ENCODE measurements at regions not wholly inside any gene's neighbourhood (a gene's known extent, or its start where the extent isn't known, plus 50 kb on each side); places are given as distances from the start of the nearest gene placed in this dataset.

DNA sequence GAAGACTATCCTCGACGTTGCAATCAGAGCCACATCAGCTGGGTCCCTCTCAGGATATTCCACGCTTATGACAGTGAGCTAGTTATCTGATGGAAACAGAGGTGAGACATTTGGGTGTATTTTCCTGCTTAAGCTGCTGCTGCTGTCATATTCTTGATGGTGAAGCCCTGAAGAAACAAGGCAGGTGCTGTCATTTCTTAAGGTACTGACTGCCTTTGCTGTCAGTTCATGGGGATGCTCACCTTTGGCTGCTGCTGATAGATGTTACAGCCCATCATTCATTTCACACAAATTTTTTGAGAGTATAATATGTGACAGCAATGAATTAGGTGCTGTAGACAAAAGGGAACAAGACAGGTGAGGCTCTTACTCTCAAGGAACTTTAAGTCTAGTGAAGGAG is 577.4 kb downstream of the LMO4 start:
- intact Hi-C loops (cut with DNase I; ENCODE audit: low total_unique reads) (no loop called here), in situ Hi-C loops (cut with MboI; ENCODE audit: low sequenced_read_pairs in 4 of 4) (no loop called here)
- H3K36me3 ChIP-seq: no peaks in the 10 kb centered on the region
- H3K27ac ChIP-seq: no peak overlapping the region
- peaks cover 6 to 10% of the 10 kb centered on the region in 2 donors for H3K4me1 ChIP-seq
- no peak for DNase-seq
- no peak overlapping the region for H3K4me3 ChIP-seq
- no peaks in the 10 kb centered on the region for H3K9me3 ChIP-seq
- ATAC-seq: no peak
- TF ChIP-seq, protein P1, sequence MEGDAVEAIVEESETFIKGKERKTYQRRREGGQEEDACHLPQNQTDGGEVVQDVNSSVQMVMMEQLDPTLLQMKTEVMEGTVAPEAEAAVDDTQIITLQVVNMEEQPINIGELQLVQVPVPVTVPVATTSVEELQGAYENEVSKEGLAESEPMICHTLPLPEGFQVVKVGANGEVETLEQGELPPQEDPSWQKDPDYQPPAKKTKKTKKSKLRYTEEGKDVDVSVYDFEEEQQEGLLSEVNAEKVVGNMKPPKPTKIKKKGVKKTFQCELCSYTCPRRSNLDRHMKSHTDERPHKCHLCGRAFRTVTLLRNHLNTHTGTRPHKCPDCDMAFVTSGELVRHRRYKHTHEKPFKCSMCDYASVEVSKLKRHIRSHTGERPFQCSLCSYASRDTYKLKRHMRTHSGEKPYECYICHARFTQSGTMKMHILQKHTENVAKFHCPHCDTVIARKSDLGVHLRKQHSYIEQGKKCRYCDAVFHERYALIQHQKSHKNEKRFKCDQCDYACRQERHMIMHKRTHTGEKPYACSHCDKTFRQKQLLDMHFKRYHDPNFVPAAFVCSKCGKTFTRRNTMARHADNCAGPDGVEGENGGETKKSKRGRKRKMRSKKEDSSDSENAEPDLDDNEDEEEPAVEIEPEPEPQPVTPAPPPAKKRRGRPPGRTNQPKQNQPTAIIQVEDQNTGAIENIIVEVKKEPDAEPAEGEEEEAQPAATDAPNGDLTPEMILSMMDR (IDR thresholded peaks at IDR 0.05 in 4 of 5, conservative IDR thresholded peaks at IDR 0.05 in 1 of 5): no peak
- TF ChIP-seq POLR2A (IDR thresholded peaks at IDR 0.05): no peak
- H3K27me3 ChIP-seq: no peaks in the 10 kb centered on the region

DNA sequence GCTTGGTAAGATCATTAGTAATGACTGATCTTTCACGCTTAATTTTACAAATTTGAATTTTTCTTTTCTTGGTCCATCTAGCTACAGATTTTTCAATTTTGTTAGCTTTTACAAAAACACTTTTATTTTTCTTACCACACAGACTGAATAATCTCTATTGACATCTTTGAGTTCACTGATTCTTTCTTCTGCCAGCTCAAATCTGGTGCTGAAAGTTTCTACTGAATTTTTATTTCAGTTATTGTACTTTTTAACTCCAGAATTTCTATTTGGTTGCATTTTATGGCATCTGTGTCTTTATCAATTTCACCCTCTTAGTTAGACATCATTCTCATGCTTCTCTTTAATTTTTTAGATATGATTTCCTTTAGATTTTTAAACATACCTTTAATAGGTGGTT is 584.7 kb downstream of the LMO4 start:
- Histone ChIP-seq H3K27ac (no peak overlapping the region), H3K4me3 (no peak overlapping the region), H3K9me3 (no peaks in the 10 kb centered on the region), H3K27me3 (no peaks in the 10 kb centered on the region), H3K36me3 (no peaks in the 10 kb centered on the region), H3K4me1 (no peaks in the 10 kb centered on the region)
- DNase-seq: no peak
- ATAC-seq: no peak
- intact Hi-C loops (cut with DNase I; ENCODE audit: low total_unique reads): no loop called here
- in situ Hi-C loops (cut with MboI; ENCODE audit: low sequenced_read_pairs in 4 of 4): no loop called here
- TF ChIP-seq, protein P1 (IDR thresholded peaks at IDR 0.05 in 4 of 5, conservative IDR thresholded peaks at IDR 0.05 in 1 of 5): no peak
- TF ChIP-seq POLR2A (IDR thresholded peaks at IDR 0.05): no peak

DNA sequence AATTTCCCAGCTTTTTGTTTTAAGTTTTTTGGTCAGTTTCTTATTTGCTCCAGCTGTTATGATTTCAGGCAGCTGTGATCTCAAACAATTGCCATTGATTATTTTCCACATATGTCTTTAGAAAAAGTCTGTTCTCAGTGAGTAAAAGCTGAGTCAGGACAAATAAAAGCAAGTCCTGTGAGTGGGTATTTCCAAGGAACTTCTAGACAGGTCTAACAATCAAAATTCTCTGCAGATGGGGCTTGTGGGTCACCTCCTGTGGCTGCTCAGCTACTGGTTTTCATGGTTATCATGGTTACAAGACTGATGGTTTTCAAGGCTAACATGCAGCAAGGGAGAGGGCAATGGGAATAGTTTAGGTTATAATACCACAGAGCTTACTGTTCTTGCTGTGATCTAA is 585.7 kb downstream of the LMO4 start:
- ATAC-seq: no peak
- Histone ChIP-seq H3K36me3 (no peaks in the 10 kb centered on the region), H3K27me3 (no peaks in the 10 kb centered on the region), H3K4me1 (no peaks in the 10 kb centered on the region), H3K27ac (no peak overlapping the region), H3K4me3 (no peak overlapping the region), H3K9me3 (no peaks in the 10 kb centered on the region)
- TF ChIP-seq, protein P1 (IDR thresholded peaks at IDR 0.05 in 4 of 5, conservative IDR thresholded peaks at IDR 0.05 in 1 of 5): no peak
- no peak for TF ChIP-seq POLR2A (IDR thresholded peaks at IDR 0.05)
- in situ Hi-C loops (cut with MboI; ENCODE audit: low sequenced_read_pairs in 4 of 4): no loop called here
- intact Hi-C loops (cut with DNase I; ENCODE audit: low total_unique reads): no loop called here
- DNase-seq: no peak

DNA sequence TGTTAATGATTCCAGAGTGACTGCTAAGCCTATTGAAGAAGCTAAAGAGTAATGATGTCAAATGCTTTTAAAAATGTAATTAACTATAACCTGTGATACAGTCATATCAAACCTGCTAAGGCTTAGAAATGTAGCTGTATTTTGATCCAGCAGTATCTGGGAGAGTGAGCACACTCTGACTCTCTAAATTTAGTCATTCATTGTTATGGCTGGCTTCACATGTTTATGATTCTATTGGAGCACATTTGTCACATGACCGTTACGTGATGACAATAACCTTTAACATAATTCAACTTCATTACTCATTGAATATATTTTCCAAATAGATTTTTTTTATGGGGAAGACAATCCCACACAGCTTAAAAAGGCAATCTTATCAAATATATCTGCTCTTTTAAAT is 587.1 kb downstream of the LMO4 start:
- H3K9me3 ChIP-seq: no peaks in the 10 kb centered on the region
- no peak overlapping the region for H3K27ac ChIP-seq
- in situ Hi-C loops (cut with MboI; ENCODE audit: low sequenced_read_pairs in 4 of 4) (no loop called here), intact Hi-C loops (cut with DNase I; ENCODE audit: low total_unique reads) (no loop called here)
- H3K36me3 ChIP-seq: no peaks in the 10 kb centered on the region
- DNase-seq: no peak
- no peaks in the 10 kb centered on the region for H3K4me1 ChIP-seq
- no peak overlapping the region for H3K4me3 ChIP-seq
- no peak for ATAC-seq
- no peaks in the 10 kb centered on the region for H3K27me3 ChIP-seq
- no peak for TF ChIP-seq POLR2A (IDR thresholded peaks at IDR 0.05)
- TF ChIP-seq, protein P1 (IDR thresholded peaks at IDR 0.05 in 4 of 5, conservative IDR thresholded peaks at IDR 0.05 in 1 of 5): no peak

DNA sequence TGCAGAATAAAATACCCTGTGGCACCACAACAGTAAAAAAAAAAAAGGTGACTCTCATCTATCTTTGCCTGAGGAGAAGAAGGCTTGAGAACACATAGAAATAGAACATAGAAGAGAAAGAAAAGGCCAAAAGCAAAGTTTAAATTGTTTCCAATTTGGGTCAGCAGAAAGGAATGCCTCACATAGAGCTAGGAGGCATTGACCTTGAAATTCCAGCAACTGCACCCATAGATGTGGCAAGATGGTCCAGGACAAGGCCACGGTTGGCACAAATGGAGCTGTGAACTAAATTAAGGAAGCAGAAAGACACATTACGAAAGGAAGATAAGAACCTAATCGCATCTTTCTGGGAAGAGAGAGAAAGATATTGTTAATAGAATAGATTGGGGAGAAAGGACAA is 588.3 kb downstream of the LMO4 start:
- H3K4me1 ChIP-seq: no peaks in the 10 kb centered on the region
- intact Hi-C loops (cut with DNase I; ENCODE audit: low total_unique reads) (no loop called here), in situ Hi-C loops (cut with MboI; ENCODE audit: low sequenced_read_pairs in 4 of 4) (no loop called here)
- no peaks in the 10 kb centered on the region for H3K9me3 ChIP-seq
- H3K4me3 ChIP-seq: no peak overlapping the region
- DNase-seq (no peak), ATAC-seq (no peak)
- H3K36me3 ChIP-seq: no peaks in the 10 kb centered on the region
- no peak overlapping the region for H3K27ac ChIP-seq
- no peak for TF ChIP-seq POLR2A (IDR thresholded peaks at IDR 0.05)
- TF ChIP-seq, protein P1 (IDR thresholded peaks at IDR 0.05 in 4 of 5, conservative IDR thresholded peaks at IDR 0.05 in 1 of 5): no peak
- H3K27me3 ChIP-seq: no peaks in the 10 kb centered on the region

Measured in gastrocnemius medialis (tissue), 4 donors.